Heart right ventricle (tissue), 16 donors: ENCODE measurements at regions not wholly inside any gene's neighbourhood (a gene's known extent, or its start where the extent isn't known, plus 50 kb on each side); places are given as distances from the start of the nearest gene placed in this dataset.

Experiments used
- ATAC-seq, 8 donors: fragments of 200-7000 bp; cut with Tn5 transposase; one replicate each; pipeline ENCODE4 v1.9.1; 2020; ENCODE audit warnings: mild to moderate bottlenecking in 8 of 8, moderate library complexity in 8 of 8, moderate number of reproducible peaks in 1 of 8
- DNase-seq, 2 donors: peaks; one replicate each; pipeline ENCODE4 v3.0.0-alpha.2; 2020
- H3K27ac ChIP-seq, 10 donors: fragments of 200-600 bp; sonication (generic) in 2 of 10; one replicate each; pipeline versions ENCODE4 v1.5.0 to v1.8.0; 2020 to 2022; ENCODE audit warnings: mild to moderate bottlenecking in 3 of 10
- H3K27me3 ChIP-seq, 7 donors: fragments of 200-600 bp; one replicate each; pipeline ENCODE4 v1.8.0; 2021 to 2022; ENCODE audit warnings: mild to moderate bottlenecking in 2 of 7
- H3K36me3 ChIP-seq, 9 donors: fragments of 200-600 bp; sonication (generic) in 1 of 9; one replicate each; pipeline versions ENCODE4 v1.5.0 to v1.8.0; 2020 to 2022; ENCODE audit warnings: mild to moderate bottlenecking in 2 of 9
- H3K4me1 ChIP-seq, 9 donors: fragments of 200-600 bp; sonication (generic) in 1 of 9; one replicate each; pipeline versions ENCODE4 v1.5.0 to v1.8.0; 2020 to 2022; ENCODE audit warnings: mild to moderate bottlenecking in 4 of 9
- H3K4me3 ChIP-seq, 10 donors: fragments of 200-600 bp; sonication (generic) in 2 of 10; one replicate each; pipeline versions ENCODE4 v1.5.0 to v1.8.0; 2020 to 2022; ENCODE audit warnings: mild to moderate bottlenecking in 7 of 10, moderate library complexity in 2 of 10
- H3K9me3 ChIP-seq, 11 donors: fragments of 200-600 bp in 10 of 11; sonication (generic) in 2 of 11; one replicate each; pipeline versions ENCODE4 v1.5.0 to v1.8.0; 2013 to 2022; ENCODE audit warnings: mild to moderate bottlenecking in 2 of 11, control low read depth in 1 of 11, moderate library complexity in 1 of 11
- WGBS, 2 donors: extraction: QIAGEN DNeasy Blood & Tissue Kit; methylation state at CpG; one replicate each; pipeline ENCODE4 v1.1.7; 2013; ENCODE audit warnings: inconsistent platforms in 1 of 2; 5-methylcytosine and 5-hydroxymethylcytosine counted together
- intact Hi-C, 10 donors: fragments of 100-400 bp; cut with DNase I; formaldehyde crosslinking; loops; one replicate each; pipeline versions ENCODE4 v1.11.1 to v1.14.2; 2022
- TF ChIP-seq, protein P1 (sequence below), 9 donors: fragments of 200-600 bp; sonication (generic) in 2 of 9; IDR thresholded peaks; one replicate each; pipeline versions ENCODE4 v1.5.0 to v1.8.0; 2021 to 2022; ENCODE audit warnings: antibody characterized with exemption in 9 of 9, mild to moderate bottlenecking in 5 of 9, moderate library complexity in 1 of 9
- donor health status: Arrhythmogenic right ventricular cardiomyopathy.
- donor health status: ischemic (EF 13 %, LVEDD 7.1; RV severe dilation, severe dysfunction).
- donor health status: healthy with polysubstance abuse.
- donor health status: DM: no; HTN: yes; CAD: no.
- donor health status: DM: no; HTN: no; CAD: no.
- donor health status: ischemic (EF 25% LVEDD 6.9; RV normal size, moderate dysfunction).
- donor health status: ischemic (EF 25% LVEDD 5.7; RV mildly dilated, moderate dysfunction).
- donor health status: healthy.
- donor health status: DM: yes; HTN: yes; CAD: no.
- donor health status: Ischemic cardiomyopathy.
- donor health status: ischemic (EF 35%, LVEDD 5.7; RV mildly dilated, moderate dysfunction).
- donor health status: nonischemic (EF 11% LVEDD 7.7; RV severe dilation, severe dysfunction).
- donor health status: DM: yes; HTN: yes; CAD: no.
- donor health status: PGD.
- donor health status: ischemic (EF 29% LVEDD 5.4; RV normal size, mild dysfunction).
- donor health status: nonischemic (EF 23%, LVEDD 6.1; RV moderate dilation, normal function).

GRCh38 chr2:239561446-239562001 lies 160.7 kb upstream of the HDAC4 start:
- ATAC-seq (peak in 5 of 8 donors; percentile 12 to 39 (median 27)), DNase-seq (peak in 1 of 2 donors; percentile 28)
- no peaks in the 10 kb centered on the region for H3K4me1 ChIP-seq
- no peak overlapping the region for H3K27ac ChIP-seq
- intact Hi-C loops = no loop called here
- no peak overlapping the region for H3K4me3 ChIP-seq
- no peaks in the 10 kb centered on the region for H3K9me3 ChIP-seq
- TF ChIP-seq, protein P1, sequence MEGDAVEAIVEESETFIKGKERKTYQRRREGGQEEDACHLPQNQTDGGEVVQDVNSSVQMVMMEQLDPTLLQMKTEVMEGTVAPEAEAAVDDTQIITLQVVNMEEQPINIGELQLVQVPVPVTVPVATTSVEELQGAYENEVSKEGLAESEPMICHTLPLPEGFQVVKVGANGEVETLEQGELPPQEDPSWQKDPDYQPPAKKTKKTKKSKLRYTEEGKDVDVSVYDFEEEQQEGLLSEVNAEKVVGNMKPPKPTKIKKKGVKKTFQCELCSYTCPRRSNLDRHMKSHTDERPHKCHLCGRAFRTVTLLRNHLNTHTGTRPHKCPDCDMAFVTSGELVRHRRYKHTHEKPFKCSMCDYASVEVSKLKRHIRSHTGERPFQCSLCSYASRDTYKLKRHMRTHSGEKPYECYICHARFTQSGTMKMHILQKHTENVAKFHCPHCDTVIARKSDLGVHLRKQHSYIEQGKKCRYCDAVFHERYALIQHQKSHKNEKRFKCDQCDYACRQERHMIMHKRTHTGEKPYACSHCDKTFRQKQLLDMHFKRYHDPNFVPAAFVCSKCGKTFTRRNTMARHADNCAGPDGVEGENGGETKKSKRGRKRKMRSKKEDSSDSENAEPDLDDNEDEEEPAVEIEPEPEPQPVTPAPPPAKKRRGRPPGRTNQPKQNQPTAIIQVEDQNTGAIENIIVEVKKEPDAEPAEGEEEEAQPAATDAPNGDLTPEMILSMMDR (IDR thresholded peaks at IDR 0.05) = no peak
- 75 to 85% methylated on average over 17 of the region's 17 CpGs for WGBS, 2 donors
- peaks cover 0 to 50% (median 34%) of the 10 kb centered on the region in 7 donors for H3K27me3 ChIP-seq
- H3K36me3 ChIP-seq = no peaks in the 10 kb centered on the region

DNA sequence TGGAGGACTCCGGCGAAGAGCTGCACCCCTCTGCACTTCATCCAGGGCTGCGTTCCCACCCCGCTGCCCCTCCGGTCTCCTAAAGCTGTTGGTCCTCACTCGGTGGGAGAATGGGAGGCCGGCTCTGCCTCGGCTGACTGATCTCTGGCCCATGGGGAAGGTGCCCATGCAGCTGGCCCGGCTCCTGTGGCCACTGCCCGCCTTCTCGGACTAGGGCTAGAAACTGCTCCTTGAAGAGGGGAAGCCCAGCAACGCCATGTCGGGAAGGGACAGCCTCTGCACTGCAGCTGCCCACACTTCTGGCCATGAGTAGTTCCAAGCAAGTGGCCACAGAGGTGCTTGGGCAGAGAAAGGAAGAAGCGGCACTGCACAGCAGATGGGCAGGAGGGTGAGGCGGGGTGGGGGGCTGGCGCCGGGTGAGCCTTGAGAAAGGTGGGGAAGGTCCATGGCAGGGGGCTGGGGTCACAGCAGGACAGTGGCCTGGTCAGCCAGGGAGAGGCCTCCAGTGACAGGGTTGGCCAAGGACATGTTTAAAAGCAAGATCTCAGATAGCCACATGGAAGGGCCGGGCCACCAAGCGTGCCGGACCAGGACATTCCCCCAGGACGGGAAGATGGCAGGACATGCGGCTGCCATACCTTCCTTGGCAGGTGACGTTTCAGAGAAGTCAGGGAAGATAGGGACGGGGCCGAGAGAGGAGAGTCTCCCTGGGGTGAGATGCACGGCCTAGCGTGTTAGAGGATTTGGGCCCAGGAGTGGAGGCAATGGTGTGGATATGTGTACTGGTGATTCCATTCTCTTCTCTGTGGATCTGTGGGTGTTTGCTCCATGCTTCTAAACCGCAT lies 158.8 kb upstream of the HDAC4 start:
- no peaks in the 10 kb centered on the region for H3K4me1 ChIP-seq
- no peaks in the 10 kb centered on the region for H3K9me3 ChIP-seq
- intact Hi-C loops = no loop called here
- TF ChIP-seq, protein P1 (IDR thresholded peaks at IDR 0.05) = no peak
- H3K27me3 ChIP-seq = peaks cover 0 to 44% (median 26%) of the 10 kb centered on the region in 7 donors
- no peak overlapping the region for H3K27ac ChIP-seq
- no peak overlapping the region for H3K4me3 ChIP-seq
- 93% methylated on average over 28 of the region's 28 CpGs for WGBS, 2 donors
- no peak for DNase-seq
- ATAC-seq = no peak
- H3K36me3 ChIP-seq = no peaks in the 10 kb centered on the region

DNA sequence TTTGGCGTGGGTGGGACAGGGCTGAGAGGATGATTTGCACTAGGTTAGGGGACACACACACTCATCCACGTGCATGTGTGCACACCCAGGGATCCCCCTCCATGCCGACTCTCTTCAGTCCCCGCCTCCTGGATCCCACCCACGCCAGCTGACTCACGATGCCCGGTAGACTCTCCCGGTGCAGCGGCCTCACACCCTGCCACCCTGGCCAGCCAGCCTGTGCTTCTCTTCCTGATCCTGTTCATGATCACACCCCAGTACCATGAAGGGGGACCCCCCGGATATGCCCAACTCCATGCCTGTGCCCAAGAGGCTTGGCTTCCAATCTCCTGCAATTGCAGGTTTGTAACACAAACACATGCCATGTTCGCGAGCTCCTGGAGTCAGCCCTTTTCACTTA lies 157.8 kb upstream of the HDAC4 start:
- H3K27ac ChIP-seq = no peak overlapping the region
- no peak for ATAC-seq
- no peak overlapping the region for H3K4me3 ChIP-seq
- no peak for DNase-seq
- peaks cover 0 to 36% (median 17%) of the 10 kb centered on the region in 7 donors for H3K27me3 ChIP-seq
- TF ChIP-seq, protein P1 (IDR thresholded peaks at IDR 0.05) = no peak
- no peaks in the 10 kb centered on the region for H3K9me3 ChIP-seq
- 85 to 88% methylated on average over 12 of the region's 12 CpGs for WGBS, 2 donors
- intact Hi-C loops = no loop called here
- H3K4me1 ChIP-seq = no peaks in the 10 kb centered on the region
- no peaks in the 10 kb centered on the region for H3K36me3 ChIP-seq

DNA sequence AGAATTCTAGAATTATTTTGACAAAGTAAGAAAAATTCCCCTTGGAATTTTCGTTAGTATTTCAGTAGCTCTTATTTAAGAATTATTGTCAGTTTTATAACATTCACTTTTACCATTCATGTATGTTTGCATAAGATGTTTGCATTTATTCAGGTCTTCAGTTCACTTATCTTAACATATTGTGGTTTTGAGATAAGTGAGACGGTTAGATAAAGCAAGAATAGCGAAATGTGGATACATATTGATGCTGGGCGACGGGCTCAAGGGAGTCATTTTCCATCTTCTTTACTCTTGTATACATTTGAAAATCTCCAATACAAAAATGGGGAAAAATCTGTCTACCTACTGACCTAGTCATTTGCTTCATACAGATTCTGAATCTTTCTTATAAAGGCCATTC lies 156.7 kb upstream of the HDAC4 start:
- Histone ChIP-seq H3K36me3 (no peaks in the 10 kb centered on the region), H3K27me3 (peaks cover 0 to 31% (median 6%) of the 10 kb centered on the region in 7 donors), H3K9me3 (no peaks in the 10 kb centered on the region), H3K4me1 (no peaks in the 10 kb centered on the region), H3K27ac (no peak overlapping the region), H3K4me3 (no peak overlapping the region)
- ATAC-seq = no peak
- TF ChIP-seq, protein P1 (IDR thresholded peaks at IDR 0.05) = no peak
- no peak for DNase-seq
- intact Hi-C loops = no loop called here
- 67 to 73% methylated on average over 5 of the region's 5 CpGs for WGBS, 2 donors
